HG03439 (cell line): ENCODE measurements at regions not wholly inside any gene's neighbourhood (a gene's known extent, or its start where the extent isn't known, plus 50 kb on each side); places are given as distances from the start of the nearest gene placed in this dataset.
A peak's percentile ranks its signal among the peaks of the same experiment; 100 is the strongest.

Experiments
- ATAC-seq: cut with Tn5 transposase; IDR thresholded peaks from one replicate; pipeline ENCODE4 v1.9.1; 2021; ENCODE audit warnings: mild to moderate bottlenecking, moderate library complexity; ENCODE audit not compliant: unreplicated experiment

GRCh38 chr17:72011561-72011960, 109.3 kb upstream of the SOX9 start:
- no peak for ATAC-seq

DNA sequence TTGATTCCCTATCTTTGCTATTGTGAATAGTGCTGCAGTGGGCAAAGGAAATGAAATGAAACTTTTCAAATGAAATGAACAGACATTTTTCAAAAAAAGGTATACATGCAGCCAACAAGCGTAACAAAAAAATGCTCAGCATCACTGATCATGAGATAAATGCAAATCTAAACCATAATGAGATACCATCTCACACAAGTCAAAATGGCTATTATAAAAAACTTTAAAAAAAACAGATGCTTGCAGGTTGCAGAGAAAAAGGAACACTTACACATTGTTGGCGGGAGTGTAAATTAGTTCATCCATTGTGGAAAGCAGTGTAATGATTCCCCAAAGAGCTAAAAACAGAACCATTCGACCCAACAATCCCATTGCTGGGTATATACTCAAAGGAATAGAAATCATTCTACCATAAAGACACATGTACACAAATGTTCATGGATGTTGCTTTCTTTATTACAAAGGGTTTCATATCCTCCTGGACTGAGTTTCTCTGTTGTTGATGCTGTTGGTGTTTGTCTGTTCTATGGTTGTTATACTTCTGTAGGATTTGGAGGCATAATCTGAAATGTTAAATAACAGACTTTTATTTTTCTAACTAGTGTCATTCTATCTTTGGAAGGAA, 99.3 kb upstream of the SOX9 start:
- no peak for ATAC-seq

DNA sequence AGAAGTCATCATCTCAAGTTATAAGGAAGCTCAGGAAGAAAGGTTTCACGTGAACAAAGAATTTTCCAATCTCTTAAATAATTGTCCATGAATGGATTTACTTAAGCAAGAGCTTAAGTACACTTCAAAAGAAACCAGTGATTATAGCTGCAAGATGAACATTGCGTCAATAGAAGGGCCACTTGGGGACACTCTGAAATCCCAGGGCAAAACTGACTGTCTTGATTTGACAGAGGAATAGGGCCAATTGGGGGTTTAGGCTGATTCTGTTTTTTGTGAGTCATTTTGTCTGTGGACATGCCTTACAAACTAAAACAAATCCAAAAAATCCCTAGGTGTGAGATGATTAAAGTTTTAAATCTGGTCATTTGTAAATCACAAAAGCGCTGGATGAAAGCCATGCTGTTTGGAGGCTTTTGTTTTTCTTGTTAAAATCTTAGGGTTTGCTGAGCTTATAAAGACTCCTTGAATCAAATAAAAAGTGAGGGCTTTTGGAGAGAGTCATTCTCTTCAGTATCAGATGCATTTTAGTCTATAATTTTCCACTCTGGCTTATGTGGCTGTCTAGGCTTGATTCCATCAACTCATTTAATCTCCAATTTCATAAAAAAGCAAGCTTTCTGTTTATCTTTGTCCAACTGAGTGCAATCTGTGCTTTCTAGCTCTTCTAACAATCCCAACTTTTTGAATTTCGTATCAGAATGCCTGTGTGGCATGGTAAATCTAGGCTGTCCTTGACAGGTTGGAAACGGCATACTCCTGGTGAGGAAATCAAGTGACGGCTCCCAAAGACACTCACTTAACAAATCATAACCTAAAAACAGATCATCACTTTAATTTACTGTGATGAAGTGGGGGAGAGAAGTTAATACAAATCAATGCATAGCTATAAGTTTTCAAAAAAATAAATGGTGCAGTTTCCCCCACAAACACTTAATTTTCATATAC, 98.2 kb upstream of the SOX9 start:
- ATAC-seq = no peak

DNA sequence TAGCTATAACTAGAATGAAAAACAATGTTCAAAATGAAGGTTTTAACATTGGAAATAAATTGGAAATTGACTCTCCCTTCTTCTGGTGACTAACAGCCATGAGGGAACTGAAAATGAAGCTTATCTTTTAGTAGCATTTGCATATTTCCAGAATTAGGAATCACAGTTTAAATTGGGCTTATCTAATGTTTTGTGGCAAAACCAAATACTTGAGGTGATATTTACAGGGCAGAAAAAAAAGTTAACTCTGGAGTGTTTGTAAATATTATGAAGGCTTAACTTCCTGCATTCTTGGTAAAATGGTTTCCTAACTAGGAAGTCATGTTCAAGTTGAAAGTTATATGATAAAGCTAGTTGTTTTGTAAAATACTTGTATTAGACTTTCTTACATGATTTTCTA, 96.4 kb upstream of the SOX9 start:
- no peak for ATAC-seq

- no peak for ATAC-seq
Measured at GRCh38 chr17:72025113-72025512, 95.7 kb upstream of the SOX9 start.

- peak; percentile 70 for ATAC-seq
Measured at GRCh38 chr17:72030067-72030899, 90.5 kb upstream of the SOX9 start.

- no peak for ATAC-seq
Measured at GRCh38 chr17:72031219-72031884, 89.5 kb upstream of the SOX9 start.

- no peak for ATAC-seq
Measured at GRCh38 chr17:72033334-72033733, 87.5 kb upstream of the SOX9 start.

DNA sequence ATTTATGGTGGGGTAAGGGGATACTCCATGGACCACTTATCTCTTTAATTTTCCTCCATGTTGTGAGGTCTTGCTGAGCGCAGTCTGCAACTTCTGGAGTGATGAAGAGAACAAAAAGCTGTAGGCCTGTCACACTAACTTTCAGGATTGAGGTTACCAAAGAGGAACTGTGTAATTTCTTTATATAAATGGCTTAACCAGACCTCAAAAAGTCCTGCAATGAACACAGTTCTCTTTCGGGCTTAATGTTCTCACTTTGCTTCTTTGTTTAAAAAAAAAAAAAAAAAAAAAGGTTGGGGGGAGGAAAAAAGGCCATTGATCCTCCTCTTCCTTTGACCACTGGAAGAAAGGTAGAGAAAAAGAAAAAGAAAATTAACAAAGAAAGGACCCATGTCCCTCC, 86.8 kb upstream of the SOX9 start:
- ATAC-seq = no peak

GRCh38 chr17:72038427-72038826, 82.4 kb upstream of the SOX9 start:
- no peak for ATAC-seq

- no peak for ATAC-seq
Measured at GRCh38 chr17:72039490-72039889, 81.3 kb upstream of the SOX9 start.

- ATAC-seq = no peak
Measured at GRCh38 chr17:72046178-72046577, 74.6 kb upstream of the SOX9 start.

DNA sequence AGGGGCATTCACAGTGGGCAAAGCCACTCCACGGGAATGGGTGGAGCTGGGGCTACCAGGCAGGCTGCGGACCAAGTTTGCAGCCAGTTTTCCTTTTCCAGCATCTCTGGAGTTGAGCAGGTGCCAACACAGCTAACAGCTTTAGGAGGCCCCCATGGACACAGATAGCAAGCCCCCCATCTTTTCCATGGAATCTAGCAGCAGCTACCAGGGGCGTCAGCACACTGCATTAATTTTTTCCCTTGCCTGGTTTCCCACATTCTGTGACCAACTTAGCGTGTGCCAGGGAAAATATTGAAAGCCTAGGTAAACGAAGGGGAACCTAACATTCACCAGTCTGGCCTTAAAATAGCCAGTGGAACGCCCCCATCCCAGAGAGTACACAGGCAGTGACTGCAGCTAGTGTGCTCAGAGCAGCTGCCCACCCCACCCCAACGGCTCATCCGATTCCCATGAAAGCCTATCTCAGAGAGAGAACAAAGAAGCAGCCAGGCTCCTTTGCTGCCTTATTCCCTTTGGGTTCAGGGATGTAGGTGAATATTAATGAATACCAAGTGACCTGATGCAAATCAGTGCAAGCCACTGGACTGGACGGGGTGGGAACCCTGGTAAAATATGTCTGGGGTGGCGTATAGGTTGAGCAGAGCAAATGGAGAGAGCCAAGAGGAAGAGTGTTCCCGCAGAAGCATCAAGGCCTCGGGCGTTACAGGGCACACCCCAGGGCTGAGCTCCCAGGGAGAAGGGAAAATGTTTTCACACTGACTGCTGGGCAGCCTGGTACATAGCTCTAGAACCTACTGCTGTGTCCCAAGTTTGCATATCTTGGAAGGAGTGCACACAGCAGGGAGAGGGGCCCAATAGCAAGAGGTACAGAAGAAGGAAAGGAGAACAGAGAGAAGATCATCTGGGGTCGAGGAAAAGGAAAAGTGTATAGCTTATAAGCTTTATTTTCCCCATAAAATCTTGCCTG, 73.9 kb upstream of the SOX9 start:
- no peak for ATAC-seq

- ATAC-seq = no peak
Measured at GRCh38 chr17:72049914-72050313, 70.9 kb upstream of the SOX9 start.

DNA sequence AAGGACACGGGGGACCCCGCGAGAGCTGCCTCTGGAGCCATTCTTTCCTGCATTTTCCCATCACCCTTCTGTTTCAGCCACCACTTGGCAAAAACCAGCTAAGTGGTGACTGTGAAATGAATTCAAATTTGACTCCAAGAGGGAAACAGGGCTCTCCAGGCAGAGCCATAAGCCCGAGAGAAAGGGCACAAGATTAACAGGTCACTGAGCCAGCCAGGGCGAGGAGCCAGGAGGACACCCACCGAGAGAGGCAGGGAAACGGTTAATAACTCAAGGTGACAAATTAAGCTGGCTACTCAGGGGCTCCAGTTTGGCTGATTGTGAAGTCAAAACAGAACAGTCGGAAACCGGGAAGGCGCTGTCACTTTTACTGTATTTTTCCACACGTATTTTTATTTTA, 67.8 kb upstream of the SOX9 start:
- no peak for ATAC-seq

DNA sequence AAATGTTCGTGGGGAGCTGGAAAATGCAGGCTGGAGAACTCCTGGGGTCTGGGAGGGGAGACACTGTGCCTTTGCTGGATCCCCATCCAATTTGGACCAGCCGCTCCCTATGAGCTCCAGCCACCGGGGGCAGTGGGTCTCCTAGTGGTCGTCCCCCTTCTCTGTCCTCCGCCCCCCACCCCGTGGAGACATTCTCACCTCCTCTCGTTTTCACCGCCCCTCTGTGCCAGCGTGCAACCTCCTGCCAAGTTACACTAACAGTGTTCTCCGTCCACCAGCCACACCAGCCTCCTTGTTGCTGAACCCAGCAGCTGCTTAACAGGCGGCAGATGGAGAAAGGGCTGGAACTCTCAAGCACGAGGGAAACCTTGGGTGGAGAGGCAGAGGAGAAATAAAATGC, 67.4 kb upstream of the SOX9 start:
- no peak for ATAC-seq

DNA sequence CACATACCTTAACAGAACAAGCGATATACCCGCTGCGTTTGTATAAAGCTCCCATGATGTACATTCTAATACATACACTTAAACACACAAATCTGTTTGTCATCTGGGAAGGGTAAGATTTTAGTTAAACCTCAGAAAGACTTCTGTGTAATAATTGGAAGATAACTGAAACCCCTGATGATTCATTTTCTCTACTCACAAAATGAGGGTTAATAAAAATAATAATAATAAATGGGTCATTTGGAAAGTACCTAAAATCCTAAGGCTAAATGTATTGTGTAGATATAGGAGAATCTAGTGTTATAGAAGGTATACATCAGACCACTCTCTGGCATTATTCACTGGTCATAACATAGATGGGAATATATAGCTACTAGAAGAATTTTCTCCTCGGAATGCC, 64.7 kb upstream of the SOX9 start:
- no peak for ATAC-seq

- ATAC-seq = no peak
Measured at GRCh38 chr17:72056727-72057290, 64.0 kb upstream of the SOX9 start.

- ATAC-seq = no peak
Measured at GRCh38 chr17:72060084-72060483, 60.7 kb upstream of the SOX9 start.
